ENCODE measurements at regions not wholly inside any gene's neighbourhood (a gene's known extent, or its start where the extent isn't known, plus 50 kb on each side); places are given as distances from the start of the nearest gene placed in this dataset.

GRCh38 chr16:35187665-35188225 lies 1728.3 kb downstream of the TP53TG3F start:
- peaks cover 77 to 82% of the 10 kb centered on the region in 2 experiments for H3K9me3 Mint-ChIP-seq
- H3K27ac ChIP-seq (ENCODE audit: insufficient read length, low read depth, low read length): no peak overlapping the region

More at GRCh38 chr16:35187665-35188225, 1728.3 kb downstream of the TP53TG3F start:
- H2BK120ac ChIP-seq (ENCODE audit: low read depth, low read length, poor library complexity, severe bottlenecking): no peak overlapping the region
- no peak overlapping the region for H3K4ac ChIP-seq (ENCODE audit: low read depth, low read length)
- no peaks in the 10 kb centered on the region for H4K20me1 ChIP-seq (ENCODE audit: control insufficient read depth, insufficient read depth, insufficient read length)
- H2AFZ ChIP-seq (ENCODE audit: low read length): no peak overlapping the region
- no CpG with 5 or more reads among the region's 2 CpGs for WGBS (ENCODE audit: extremely low coverage, insufficient read length, low lambda C conversion rate)
- no peak overlapping the region for H4K5ac ChIP-seq (ENCODE audit: insufficient read length, low read depth, low read length)
- no peak overlapping the region for H2AK5ac ChIP-seq (ENCODE audit: insufficient read length, low read length)
- no peaks in the 10 kb centered on the region; the same call in 1 of the 2 replicates for H3K27me3 ChIP-seq (ENCODE audit: insufficient read depth, low read length)
- no peak overlapping the region for H2BK5ac ChIP-seq (ENCODE audit: insufficient read length, low read length)
- no peaks in the 10 kb centered on the region for H3K4me1 ChIP-seq (ENCODE audit: insufficient read depth, low read length)
- H3K9ac ChIP-seq (ENCODE audit: extremely low read depth, insufficient read length, low read length): no peak overlapping the region
- TF ChIP-seq, protein P1, sequence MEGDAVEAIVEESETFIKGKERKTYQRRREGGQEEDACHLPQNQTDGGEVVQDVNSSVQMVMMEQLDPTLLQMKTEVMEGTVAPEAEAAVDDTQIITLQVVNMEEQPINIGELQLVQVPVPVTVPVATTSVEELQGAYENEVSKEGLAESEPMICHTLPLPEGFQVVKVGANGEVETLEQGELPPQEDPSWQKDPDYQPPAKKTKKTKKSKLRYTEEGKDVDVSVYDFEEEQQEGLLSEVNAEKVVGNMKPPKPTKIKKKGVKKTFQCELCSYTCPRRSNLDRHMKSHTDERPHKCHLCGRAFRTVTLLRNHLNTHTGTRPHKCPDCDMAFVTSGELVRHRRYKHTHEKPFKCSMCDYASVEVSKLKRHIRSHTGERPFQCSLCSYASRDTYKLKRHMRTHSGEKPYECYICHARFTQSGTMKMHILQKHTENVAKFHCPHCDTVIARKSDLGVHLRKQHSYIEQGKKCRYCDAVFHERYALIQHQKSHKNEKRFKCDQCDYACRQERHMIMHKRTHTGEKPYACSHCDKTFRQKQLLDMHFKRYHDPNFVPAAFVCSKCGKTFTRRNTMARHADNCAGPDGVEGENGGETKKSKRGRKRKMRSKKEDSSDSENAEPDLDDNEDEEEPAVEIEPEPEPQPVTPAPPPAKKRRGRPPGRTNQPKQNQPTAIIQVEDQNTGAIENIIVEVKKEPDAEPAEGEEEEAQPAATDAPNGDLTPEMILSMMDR (conservative IDR thresholded peaks at IDR 0.05): no peak
- H3K36me3 Mint-ChIP-seq (ENCODE audit: insufficient read depth in 1 of 3, low read depth in 3 of 3): peaks cover 3 to 25% (median 15%) of the 10 kb centered on the region in 3 experiments; a peak in 6 of 7 replicates
- H3K4me1 Mint-ChIP-seq: no peaks in the 10 kb centered on the region
- no peak overlapping the region for H4K8ac ChIP-seq (replicated peaks; ENCODE audit: insufficient read length, low read depth, low read length)
- H2BK20ac ChIP-seq (ENCODE audit: low read depth, low read length, poor library complexity, severe bottlenecking): no peak overlapping the region
- no peaks in the 10 kb centered on the region for H3K79me1 ChIP-seq (ENCODE audit: insufficient read depth, low read depth, low read length, poor library complexity, severe bottlenecking)
- peaks cover 73% of the 10 kb centered on the region for H3K9me3 ChIP-seq (ENCODE audit: control insufficient read depth, low read depth, low read length)
- DNase-seq: no peak
- H4K91ac ChIP-seq (ENCODE audit: insufficient read length, low read depth, low read length): no peak overlapping the region
- H2BK12ac ChIP-seq (ENCODE audit: insufficient read length, low read depth, low read length): no peak overlapping the region
- H3K4me2 ChIP-seq (ENCODE audit: insufficient read depth, insufficient read length, low read length): no peak overlapping the region
- no peak overlapping the region for H3K23ac ChIP-seq (ENCODE audit: insufficient read length, low read depth, low read length)
- H3K27ac Mint-ChIP-seq: no peak overlapping the region
- no peak overlapping the region for H3K18ac ChIP-seq (ENCODE audit: insufficient read length, low read depth, low read length)
- H3K79me2 ChIP-seq (ENCODE audit: insufficient read depth, low read length): no peaks in the 10 kb centered on the region
- no peak overlapping the region for H3K4me3 Mint-ChIP-seq
- no peak overlapping the region for H3T11ph ChIP-seq (ENCODE audit: low read length)
- no peak overlapping the region for H3K56ac ChIP-seq (ENCODE audit: insufficient read length, low read depth, low read length)
- no peak overlapping the region for H3K14ac ChIP-seq (ENCODE audit: insufficient read depth, low read length)
- peaks cover 3% of the 10 kb centered on the region for H3K27me3 Mint-ChIP-seq (ENCODE audit: low read depth)
- H2BK15ac ChIP-seq (ENCODE audit: low read depth, low read length): no peak overlapping the region
- no peaks in the 10 kb centered on the region for H3K23me2 ChIP-seq (ENCODE audit: insufficient read length, low read depth, low read length, poor library complexity, severe bottlenecking)

Data from H9 (cell line).